ENCODE measurements at regions not wholly inside any gene's neighbourhood (a gene's known extent, or its start where the extent isn't known, plus 50 kb on each side); places are given as distances from the start of the nearest gene placed in this dataset.

GRCh38 chr4:134308910-134309309 is 107.3 kb upstream of the PABPC4L start:
- no peak for DNase-seq

GRCh38 chr4:134298313-134298712 is 96.7 kb upstream of the PABPC4L start:
- no peak for DNase-seq

GRCh38 chr4:134297765-134298164 is 96.2 kb upstream of the PABPC4L start:
- DNase-seq, result no peak

GRCh38 chr4:134282680-134283079 is 81.1 kb upstream of the PABPC4L start:
- no peak for DNase-seq

- DNase-seq, result no peak
Measured at GRCh38 chr4:134278675-134279074, 77.1 kb upstream of the PABPC4L start.

GRCh38 chr4:134276476-134276875 is 74.9 kb upstream of the PABPC4L start:
- no peak for DNase-seq

- DNase-seq, result no peak
Measured at GRCh38 chr4:134260126-134260525, 58.5 kb upstream of the PABPC4L start.

Data from SHP77 treated with DMSO at 0.1 percent for 48 hours (cell line).